K562 (cell line): ENCODE measurements at regions not wholly inside any gene's neighbourhood (a gene's known extent, or its start where the extent isn't known, plus 50 kb on each side); places are given as distances from the start of the nearest gene placed in this dataset.

Experiments used
- ATAC-seq: fragments of 200-7000 bp; cut with Tn5 transposase; 3 replicates; pipeline ENCODE4 v1.9.1; 2020; ENCODE audit warnings: moderate library complexity
- BruUV-seq: library from RNA; stranded (reverse); fragments of 400-500 nt; replicated peaks from 2 replicates; lab custom pipeline; 2021; lab: Mats Ljungman, UMichigan
- CTCF ChIA-PET: fragments of 300-600 bp; formaldehyde crosslinking; extraction: SDS; loops from one replicate; lab custom pipeline; 2021; ENCODE audit warnings: low intra/inter-chr PET ratio; lab: Yijun Ruan, JAX
- POLR2A ChIA-PET: fragments of 300-600, 350-650 bp; sonication (Branson Sonifier 250); formaldehyde crosslinking; extraction: SDS; loops from one replicate; lab custom pipeline; 2021; ENCODE audit warnings: antibody characterized with exemption, inconsistent platforms; lab: Yijun Ruan, JAX
- DNase-seq, 4 experiments: peaks; one replicate each; pipeline versions ENCODE4 v3.0.0 to v3.0.0-alpha.2; 2011 to 2018; ENCODE audit warnings: low spot score in 3 of 4, mixed read lengths in 3 of 4; ENCODE audit errors: extremely low read depth in 1 of 4
- FAIRE-seq: peaks from 2 replicates; lab custom pipeline; 2011; peaks lifted over from hg19 to GRCh38; lab: Jason Lieb, UNC
- H2AFZ ChIP-seq: 2 replicates; pipeline ENCODE4 v1.6.0; 2011; ENCODE audit warnings: low read depth, low read length, control low read depth, inconsistent platforms
- H3K27ac ChIP-seq: fragments of 200-600 bp; 3 replicates; pipeline ENCODE4 v1.8.0; 2011; ENCODE audit warnings: low read depth, mild to moderate bottlenecking, control low read depth, inconsistent platforms, low read length, moderate library complexity, mixed read lengths; ENCODE audit errors: extremely low read depth
- H3K27me3 ChIP-seq, 2 experiments: fragments of 300-600 bp in 1 of 2; 2 replicates in 1 of 2; 3 replicates in 1 of 2; pipeline versions ENCODE4 v1.6.0 to v1.8.0; 2011; ENCODE audit warnings: inconsistent platforms in 2 of 2, low read length in 2 of 2, mild to moderate bottlenecking in 1 of 2, mixed read lengths in 1 of 2, moderate library complexity in 1 of 2; ENCODE audit not compliant: control insufficient read depth in 2 of 2, insufficient read depth in 2 of 2
- H3K36me3 ChIP-seq: fragments of 300-600 bp; 3 replicates; pipeline ENCODE4 v1.8.0; 2011; ENCODE audit warnings: mild to moderate bottlenecking, low read length, inconsistent platforms; ENCODE audit not compliant: control insufficient read depth, insufficient read depth
- H3K4me1 ChIP-seq, 2 experiments: fragments of 200-600 bp in 1 of 2; replicated peaks in 1 of 2; 2 replicates in 1 of 2; 3 replicates in 1 of 2; pipeline versions ENCODE4 v1.5.1 to v1.8.0; 2011; ENCODE audit warnings: inconsistent platforms in 2 of 2, low read length in 2 of 2, mild to moderate bottlenecking in 1 of 2, mixed read lengths in 1 of 2, moderate library complexity in 1 of 2; ENCODE audit not compliant: control insufficient read depth in 2 of 2, insufficient read depth in 2 of 2
- H3K4me2 ChIP-seq: 2 replicates; pipeline ENCODE4 v1.6.1; 2011; ENCODE audit warnings: low read length, control low read depth, inconsistent platforms, mixed read lengths; ENCODE audit not compliant: insufficient read depth
- H3K4me3 ChIP-seq: fragments of 200-600 bp; sonication (generic), shearing (Covaris generic); 2 replicates; pipeline ENCODE4 v1.5.1; 2016; ENCODE audit warnings: control low read depth, inconsistent platforms
- H3K79me2 ChIP-seq: fragments of 200-600 bp; 3 replicates; pipeline ENCODE4 v1.8.0; 2011; ENCODE audit warnings: low read length, inconsistent platforms; ENCODE audit not compliant: control insufficient read depth, insufficient read depth
- H3K9ac ChIP-seq, 2 experiments: 2 replicates each; pipeline versions ENCODE4 v1.6.0 to v1.6.1; 2011; ENCODE audit warnings: low read depth in 2 of 2, low read length in 2 of 2, control low read depth in 1 of 2, inconsistent platforms in 1 of 2, mild to moderate bottlenecking in 1 of 2, mixed read lengths in 1 of 2; ENCODE audit not compliant: insufficient read depth in 1 of 2
- H3K9me1 ChIP-seq: one replicate; pipeline ENCODE4 v1.6.0; 2011; ENCODE audit warnings: inconsistent platforms, mild to moderate bottlenecking, low read length, moderate library complexity; ENCODE audit not compliant: control insufficient read depth, insufficient read depth
- H3K9me3 ChIP-seq: replicated peaks from 2 replicates; pipeline ENCODE4 v1.5.1; 2011; ENCODE audit warnings: low read depth, low read length, inconsistent platforms; ENCODE audit not compliant: control insufficient read depth, insufficient read depth
- H4K20me1 ChIP-seq: replicated peaks from 2 replicates; pipeline ENCODE4 v1.6.1; 2011; ENCODE audit warnings: low read length, inconsistent platforms, mixed read lengths; ENCODE audit not compliant: control insufficient read depth, insufficient read depth
- CREB1 ChIP-seq, 2 experiments: sonication (generic) in 1 of 2; formaldehyde crosslinking in 1 of 2; IDR thresholded peaks; 2 replicates each; pipeline versions ENCODE4 v1.6.1 to v1.8.0; 2012 to 2022; ENCODE audit warnings: inconsistent platforms in 1 of 2, mild to moderate bottlenecking in 1 of 2, missing genetic modification reagents in 1 of 2, moderate library complexity in 1 of 2
- GABPB1 ChIP-seq: sonication (generic); formaldehyde crosslinking; IDR thresholded peaks from 2 replicates; pipeline ENCODE4 v1.8.0; 2022; ENCODE audit warnings: mild to moderate bottlenecking, missing genetic modification reagents
- KLF16 ChIP-seq: IDR thresholded peaks from 2 replicates; pipeline ENCODE4 v1.6.1; 2016; ENCODE audit warnings: antibody characterized with exemption
- NFIC ChIP-seq: fragments of 450-650 bp; IDR thresholded peaks from 2 replicates; pipeline ENCODE4 v1.6.1; 2017; ENCODE audit warnings: mild to moderate bottlenecking, inconsistent platforms
- SMARCB1 ChIP-seq: IDR thresholded peaks from 2 replicates; pipeline ENCODE4 v1.6.1; 2011; ENCODE audit warnings: improper control_type of control experiment, low read depth; ENCODE audit not compliant: insufficient read length
- ZBTB7A ChIP-seq: IDR thresholded peaks from 2 replicates; pipeline ENCODE4 v1.6.1; 2011; ENCODE audit warnings: low read depth, mild to moderate bottlenecking, low read length, moderate library complexity, borderline replicate concordance; ENCODE audit not compliant: control insufficient read depth
- ZNF717 ChIP-seq: fragments of 250-450 bp; sonication (Bioruptor Pico); IDR thresholded peaks from 2 replicates; pipeline ENCODE4 v1.5.0; 2021
- ZNF785 ChIP-seq: fragments of 250-450 bp; sonication (Bioruptor Pico); IDR thresholded peaks from 2 replicates; pipeline ENCODE4 v1.4.0; 2020; ENCODE audit warnings: mild to moderate bottlenecking
- WGBS: fragments of 100-300 bp; shearing (Covaris generic); methylation state at CpG from one replicate; pipeline ENCODE4 v1.1.6; 2016; ENCODE audit warnings: low coverage, mixed read lengths; ENCODE audit not compliant: insufficient coverage; ENCODE audit errors: missing lambda C conversion rate; 5-methylcytosine and 5-hydroxymethylcytosine counted together
- in situ Hi-C: fragments of 300-500 bp; cut with MboI; formaldehyde crosslinking; loops from 4 replicates; pipeline ENCODE4 v1.15.0; 2018; ENCODE audit warnings: inconsistent platforms, mixed read lengths
- intact Hi-C: fragments of 100-400 bp; cut with micrococcal nuclease; formaldehyde crosslinking; loops from 2 replicates; pipeline ENCODE4 v1.14.2; 2022
- TF ChIP-seq, protein P1 (sequence below): fragments of 250-450 bp; sonication (Bioruptor Pico); IDR thresholded peaks from 2 replicates; pipeline ENCODE4 v1.8.0; 2022; ENCODE audit warnings: moderate library complexity, mild to moderate bottlenecking, inconsistent platforms
- TF ChIP-seq, protein P2 (sequence below): fragments of 450-650 bp; IDR thresholded peaks from 2 replicates; pipeline ENCODE4 v1.6.1; 2016; ENCODE audit warnings: missing biosample characterization, missing genetic modification characterization
- TF ChIP-seq, protein P3 (sequence below), 2 experiments: IDR thresholded peaks; 2 replicates each; pipeline ENCODE4 v1.6.1; 2011; ENCODE audit warnings: borderline replicate concordance in 1 of 2, control low read depth in 1 of 2, low read depth in 1 of 2, low read length in 1 of 2, mild to moderate bottlenecking in 1 of 2, mixed read lengths in 1 of 2, moderate library complexity in 1 of 2; ENCODE audit not compliant: insufficient read depth in 1 of 2, insufficient read length in 1 of 2, poor library complexity in 1 of 2, severe bottlenecking in 1 of 2; ENCODE audit errors: extremely low read depth in 1 of 2

DNA sequence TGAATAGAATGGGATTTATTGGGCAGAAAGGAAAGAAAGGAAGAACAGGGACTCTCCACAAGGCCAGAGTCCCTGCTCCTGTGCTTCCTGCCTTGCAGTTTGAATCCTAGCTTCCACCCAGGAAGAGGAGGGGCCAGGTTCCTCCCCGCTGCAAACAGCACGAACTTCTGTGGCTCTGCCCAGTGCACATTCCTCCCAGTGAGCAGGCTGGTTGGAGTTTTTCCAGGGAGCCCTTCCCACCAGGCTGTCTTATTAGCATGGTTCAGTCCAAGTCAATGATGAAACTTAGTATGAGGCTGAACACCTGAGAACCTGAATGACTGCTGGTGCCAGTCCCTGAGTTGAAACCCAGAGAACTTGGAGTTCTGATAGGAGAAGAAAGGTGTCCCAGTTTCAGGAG, 247.2 kb downstream of the DUSP10 start (continued):
- TF ChIP-seq, protein P1, sequence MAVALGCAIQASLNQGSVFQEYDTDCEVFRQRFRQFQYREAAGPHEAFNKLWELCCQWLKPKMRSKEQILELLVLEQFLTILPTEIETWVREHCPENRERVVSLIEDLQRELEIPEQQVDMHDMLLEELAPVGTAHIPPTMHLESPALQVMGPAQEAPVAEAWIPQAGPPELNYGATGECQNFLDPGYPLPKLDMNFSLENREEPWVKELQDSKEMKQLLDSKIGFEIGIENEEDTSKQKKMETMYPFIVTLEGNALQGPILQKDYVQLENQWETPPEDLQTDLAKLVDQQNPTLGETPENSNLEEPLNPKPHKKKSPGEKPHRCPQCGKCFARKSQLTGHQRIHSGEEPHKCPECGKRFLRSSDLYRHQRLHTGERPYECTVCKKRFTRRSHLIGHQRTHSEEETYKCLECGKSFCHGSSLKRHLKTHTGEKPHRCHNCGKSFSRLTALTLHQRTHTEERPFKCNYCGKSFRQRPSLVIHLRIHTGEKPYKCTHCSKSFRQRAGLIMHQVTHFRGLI = no peak
- TF ChIP-seq KLF16 (no peak), ZBTB7A (no peak)

DNA sequence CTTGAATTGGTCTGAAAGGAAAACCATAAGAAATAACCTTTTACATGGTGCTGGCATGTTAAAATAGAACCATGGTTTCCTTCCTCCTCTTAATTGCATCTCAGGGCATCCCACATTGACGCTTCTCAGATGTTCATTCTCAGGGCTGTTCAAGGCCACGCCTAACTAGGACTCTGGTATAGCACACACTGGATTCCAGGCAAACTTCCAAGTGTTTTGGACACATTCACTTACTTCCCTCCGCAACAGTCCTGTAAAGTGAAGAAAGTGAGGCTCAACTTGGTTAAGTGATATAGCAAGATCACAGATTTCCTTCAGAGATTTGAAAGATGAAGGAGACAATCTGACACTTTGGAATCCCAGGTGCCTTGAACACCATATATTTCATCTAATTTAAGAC, 244.8 kb downstream of the DUSP10 start:
- no peaks in the 10 kb centered on the region for H4K20me1 ChIP-seq
- in situ Hi-C loops (no loop called here), intact Hi-C loops (no loop called here)
- no peak overlapping the region for H3K4me3 ChIP-seq
- H3K4me2 ChIP-seq = no peak overlapping the region
- WGBS = 0% methylated on average over 3 of the region's 3 CpGs
- no peak for FAIRE-seq
- no peaks in the 10 kb centered on the region for H3K4me1 ChIP-seq
- H3K36me3 ChIP-seq = no peaks in the 10 kb centered on the region
- no peak for DNase-seq
- ATAC-seq = no peak
- TF ChIP-seq ZNF785 (CRISPR knock-in tag) (no peak), NFIC (no peak), ZNF717 (CRISPR knock-in tag) (no peak), CREB1 (IDR thresholded peaks at IDR 0.05) (no peak), CREB1 (CRISPR knock-in tag; IDR thresholded peaks at IDR 0.05) (no peak), SMARCB1 (no peak), GABPB1 (CRISPR knock-in tag) (no peak)
- TF ChIP-seq, protein P2, sequence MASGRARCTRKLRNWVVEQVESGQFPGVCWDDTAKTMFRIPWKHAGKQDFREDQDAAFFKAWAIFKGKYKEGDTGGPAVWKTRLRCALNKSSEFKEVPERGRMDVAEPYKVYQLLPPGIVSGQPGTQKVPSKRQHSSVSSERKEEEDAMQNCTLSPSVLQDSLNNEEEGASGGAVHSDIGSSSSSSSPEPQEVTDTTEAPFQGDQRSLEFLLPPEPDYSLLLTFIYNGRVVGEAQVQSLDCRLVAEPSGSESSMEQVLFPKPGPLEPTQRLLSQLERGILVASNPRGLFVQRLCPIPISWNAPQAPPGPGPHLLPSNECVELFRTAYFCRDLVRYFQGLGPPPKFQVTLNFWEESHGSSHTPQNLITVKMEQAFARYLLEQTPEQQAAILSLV (tag) = no peak
- TF ChIP-seq, protein P3, sequence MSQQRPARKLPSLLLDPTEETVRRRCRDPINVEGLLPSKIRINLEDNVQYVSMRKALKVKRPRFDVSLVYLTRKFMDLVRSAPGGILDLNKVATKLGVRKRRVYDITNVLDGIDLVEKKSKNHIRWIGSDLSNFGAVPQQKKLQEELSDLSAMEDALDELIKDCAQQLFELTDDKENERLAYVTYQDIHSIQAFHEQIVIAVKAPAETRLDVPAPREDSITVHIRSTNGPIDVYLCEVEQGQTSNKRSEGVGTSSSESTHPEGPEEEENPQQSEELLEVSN (IDR thresholded peaks at IDR 0.05; ENCODE audit: borderline replicate concordance in 1 of 2, extremely low read depth in 1 of 2, insufficient read depth in 1 of 2, insufficient read length in 1 of 2, low read depth in 1 of 2, low read length in 1 of 2, poor library complexity in 1 of 2, severe bottlenecking in 1 of 2) = no peak
- H3K27ac ChIP-seq = no peak overlapping the region
- H3K9me1 ChIP-seq = no peaks in the 10 kb centered on the region
- no peaks in the 10 kb centered on the region for H3K27me3 ChIP-seq
- ChIA-PET POLR2A (interaction anchor here (0.6 to 0.7 kb wide), 3 partner anchors 223 to 1270 kb away, joined by 3 to 6 read pairs (median 4); no protein-coding TSS in a partner anchor), CTCF (no interaction called here)
- H3K9ac ChIP-seq = no peak overlapping the region
- no peaks in the 10 kb centered on the region for H3K9me3 ChIP-seq
- BruUV-seq = no TSS peak
- no peaks in the 10 kb centered on the region for H3K79me2 ChIP-seq
- H2AFZ ChIP-seq = no peak overlapping the region
